Breast epithelium (tissue), 4 donors: ENCODE measurements at regions not wholly inside any gene's neighbourhood (a gene's known extent, or its start where the extent isn't known, plus 50 kb on each side); places are given as distances from the start of the nearest gene placed in this dataset.

ENCODE experiments used
- DNase-seq, 2 donors: peaks; one replicate each; pipeline ENCODE4 v3.0.0-alpha.2; 2019; ENCODE audit warnings: low spot score in 2 of 2
- H3K27ac ChIP-seq, 2 donors: fragments of 200-600 bp; sonication (generic) in 1 of 2; one replicate each; pipeline ENCODE4 v1.5.1; 2016 to 2019; ENCODE audit warnings: mild to moderate bottlenecking in 1 of 2
- H3K27me3 ChIP-seq, 2 donors: fragments of 200-600 bp; sonication (generic) in 1 of 2; one replicate each; pipeline versions ENCODE4 v1.5.1 to v1.6.0; 2017 to 2019; ENCODE audit warnings: control low read depth in 1 of 2, mild to moderate bottlenecking in 1 of 2
- H3K36me3 ChIP-seq: fragments of 200-600 bp; one replicate; pipeline ENCODE4 v1.5.1; 2019
- H3K4me1 ChIP-seq, 2 donors: fragments of 200-600 bp; sonication (generic); one replicate each; pipeline ENCODE4 v1.5.1; 2016 to 2019; ENCODE audit warnings: control low read depth in 1 of 2
- H3K4me3 ChIP-seq, 3 donors: fragments of 200-600 bp; sonication (generic); 1 replicate in 2 of 3; 2 replicates in 1 of 3; pipeline ENCODE4 v1.5.1; 2016 to 2019; ENCODE audit warnings: mild to moderate bottlenecking in 3 of 3, moderate library complexity in 2 of 3
- H3K9me3 ChIP-seq, 2 donors: fragments of 200-600 bp; sonication (generic) in 1 of 2; one replicate each; pipeline ENCODE4 v1.5.1; 2016 to 2019; ENCODE audit warnings: control low read depth in 1 of 2
- POLR2A ChIP-seq: fragments of 450-650 bp; IDR thresholded peaks from one replicate; pipeline ENCODE4 v1.6.1; 2016; ENCODE audit warnings: antibody characterized with exemption, mild to moderate bottlenecking, moderate library complexity
- POLR2AphosphoS5 ChIP-seq, 3 donors: sonication (generic); formaldehyde crosslinking; IDR thresholded peaks; one replicate each; pipeline ENCODE4 v1.6.1; 2017; ENCODE audit warnings: antibody characterized with exemption in 3 of 3
- intact Hi-C: fragments of 100-400 bp; cut with DNase I; formaldehyde crosslinking; loops from one replicate; pipeline ENCODE4 v1.15.1; 2023; ENCODE audit warnings: low total_unique reads
- TF ChIP-seq, protein P1 (sequence below), 3 donors: fragments of 450-650 bp; IDR thresholded peaks; one replicate each; pipeline ENCODE4 v1.5.1; 2016 to 2017; ENCODE audit warnings: antibody characterized with exemption in 3 of 3, mild to moderate bottlenecking in 3 of 3, moderate library complexity in 3 of 3

DNA sequence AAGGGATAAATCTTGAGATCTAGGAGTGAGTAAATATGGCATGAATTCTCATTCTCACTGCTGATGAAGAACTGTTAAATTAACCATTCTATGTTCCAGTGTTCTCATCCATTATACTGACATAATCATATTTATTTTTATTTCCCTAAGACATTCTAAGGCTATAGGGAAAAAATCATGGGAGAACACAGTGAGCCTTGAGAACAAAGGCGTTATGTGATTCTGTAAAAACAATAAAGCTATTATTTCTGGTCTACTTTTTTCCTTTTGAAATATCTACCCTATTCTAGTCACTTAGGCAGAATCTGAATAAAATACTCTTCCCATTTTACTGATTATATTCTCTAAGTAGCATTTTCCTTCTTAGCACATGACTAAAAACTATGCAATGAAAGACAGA lies 155.7 kb upstream of the ADAMTS16 start:
- intact Hi-C loops = no loop called here
- Histone ChIP-seq H3K27ac (no peak overlapping the region), H3K36me3 (no peaks in the 10 kb centered on the region), H3K4me1 (no peaks in the 10 kb centered on the region), H3K27me3 (no peaks in the 10 kb centered on the region), H3K9me3 (no peaks in the 10 kb centered on the region), H3K4me3 (no peak overlapping the region)
- no peak for DNase-seq
- no peak for TF ChIP-seq POLR2A
- no peak for TF ChIP-seq POLR2AphosphoS5 (IDR thresholded peaks at IDR 0.05)
- TF ChIP-seq, protein P1, sequence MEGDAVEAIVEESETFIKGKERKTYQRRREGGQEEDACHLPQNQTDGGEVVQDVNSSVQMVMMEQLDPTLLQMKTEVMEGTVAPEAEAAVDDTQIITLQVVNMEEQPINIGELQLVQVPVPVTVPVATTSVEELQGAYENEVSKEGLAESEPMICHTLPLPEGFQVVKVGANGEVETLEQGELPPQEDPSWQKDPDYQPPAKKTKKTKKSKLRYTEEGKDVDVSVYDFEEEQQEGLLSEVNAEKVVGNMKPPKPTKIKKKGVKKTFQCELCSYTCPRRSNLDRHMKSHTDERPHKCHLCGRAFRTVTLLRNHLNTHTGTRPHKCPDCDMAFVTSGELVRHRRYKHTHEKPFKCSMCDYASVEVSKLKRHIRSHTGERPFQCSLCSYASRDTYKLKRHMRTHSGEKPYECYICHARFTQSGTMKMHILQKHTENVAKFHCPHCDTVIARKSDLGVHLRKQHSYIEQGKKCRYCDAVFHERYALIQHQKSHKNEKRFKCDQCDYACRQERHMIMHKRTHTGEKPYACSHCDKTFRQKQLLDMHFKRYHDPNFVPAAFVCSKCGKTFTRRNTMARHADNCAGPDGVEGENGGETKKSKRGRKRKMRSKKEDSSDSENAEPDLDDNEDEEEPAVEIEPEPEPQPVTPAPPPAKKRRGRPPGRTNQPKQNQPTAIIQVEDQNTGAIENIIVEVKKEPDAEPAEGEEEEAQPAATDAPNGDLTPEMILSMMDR (IDR thresholded peaks at IDR 0.05) = no peak

DNA sequence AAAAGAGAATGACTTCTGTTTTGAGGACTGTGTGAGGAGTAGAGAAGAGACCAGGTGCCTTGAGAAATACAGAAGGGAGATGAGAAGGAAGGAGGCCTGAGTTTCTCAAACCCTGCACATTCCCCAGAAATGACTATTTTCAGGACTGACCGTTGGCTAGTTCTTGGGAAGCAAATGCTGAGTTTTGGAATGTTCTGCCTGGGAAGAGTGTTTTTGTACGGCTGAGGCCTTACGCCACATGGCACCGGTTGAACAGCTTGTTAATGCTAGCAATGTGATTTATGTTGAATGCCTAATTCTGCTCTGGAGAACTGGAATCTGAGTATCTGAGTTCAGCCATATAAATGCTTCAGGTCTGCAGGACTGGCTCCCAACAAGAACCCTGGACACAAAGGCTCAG lies 152.7 kb upstream of the ADAMTS16 start:
- H3K36me3 ChIP-seq = no peaks in the 10 kb centered on the region
- DNase-seq = no peak
- no peaks in the 10 kb centered on the region for H3K4me1 ChIP-seq
- no peaks in the 10 kb centered on the region for H3K9me3 ChIP-seq
- H3K27me3 ChIP-seq = no peaks in the 10 kb centered on the region
- intact Hi-C loops = no loop called here
- no peak overlapping the region for H3K27ac ChIP-seq
- no peak overlapping the region for H3K4me3 ChIP-seq
- no peak for TF ChIP-seq POLR2AphosphoS5 (IDR thresholded peaks at IDR 0.05)
- TF ChIP-seq, protein P1 (IDR thresholded peaks at IDR 0.05) = no peak
- TF ChIP-seq POLR2A = no peak

DNA sequence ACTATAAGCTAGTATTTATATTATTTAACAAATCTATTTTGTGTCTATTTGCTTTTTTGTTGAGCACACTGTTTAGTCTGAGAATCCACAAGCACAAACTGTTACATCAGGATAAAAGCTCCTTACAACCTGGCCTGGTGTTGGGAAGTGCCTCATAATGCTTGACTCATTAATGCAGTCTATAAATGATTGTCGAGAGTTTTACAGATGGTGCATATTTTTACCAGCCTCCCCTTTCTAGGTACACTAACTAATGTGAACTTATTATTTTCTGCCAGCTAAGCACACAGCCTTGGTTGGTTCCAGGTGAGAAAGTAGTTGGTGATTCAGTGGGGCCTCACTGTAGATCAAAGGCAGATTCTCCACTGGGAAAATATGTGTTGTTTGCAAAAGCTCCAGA lies 151.0 kb upstream of the ADAMTS16 start:
- Histone ChIP-seq H3K4me3 (no peak overlapping the region), H3K36me3 (no peaks in the 10 kb centered on the region), H3K27me3 (no peaks in the 10 kb centered on the region), H3K27ac (no peak overlapping the region), H3K4me1 (no peaks in the 10 kb centered on the region), H3K9me3 (no peaks in the 10 kb centered on the region)
- no peak for DNase-seq
- intact Hi-C loops = no loop called here
- no peak for TF ChIP-seq POLR2A

DNA sequence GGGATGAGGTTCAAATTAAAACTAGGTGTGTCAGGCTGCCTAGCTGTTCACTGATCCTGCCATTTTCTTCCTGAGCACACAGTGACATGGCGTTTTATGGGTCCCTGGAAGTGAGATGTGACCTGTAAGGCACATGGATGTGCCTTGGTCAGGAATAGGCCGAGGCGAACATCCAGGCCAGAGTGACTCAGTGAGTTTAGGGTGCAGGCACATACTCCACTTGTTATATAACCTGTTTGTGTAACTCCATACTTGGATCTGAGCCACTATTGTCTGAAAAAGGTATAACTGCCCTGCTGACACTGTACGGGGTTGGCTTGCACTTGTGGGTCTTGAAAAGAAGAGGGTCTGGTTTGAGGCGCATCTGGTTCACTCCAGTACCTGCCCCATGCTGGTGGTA lies 150.1 kb upstream of the ADAMTS16 start:
- Histone ChIP-seq H3K36me3 (no peaks in the 10 kb centered on the region), H3K9me3 (no peaks in the 10 kb centered on the region), H3K4me3 (no peak overlapping the region), H3K27me3 (no peaks in the 10 kb centered on the region), H3K4me1 (no peaks in the 10 kb centered on the region), H3K27ac (no peak overlapping the region)
- TF ChIP-seq POLR2AphosphoS5 (IDR thresholded peaks at IDR 0.05) (no peak), POLR2A (no peak)
- TF ChIP-seq, protein P1 (IDR thresholded peaks at IDR 0.05) = no peak
- intact Hi-C loops = no loop called here
- DNase-seq = no peak

DNA sequence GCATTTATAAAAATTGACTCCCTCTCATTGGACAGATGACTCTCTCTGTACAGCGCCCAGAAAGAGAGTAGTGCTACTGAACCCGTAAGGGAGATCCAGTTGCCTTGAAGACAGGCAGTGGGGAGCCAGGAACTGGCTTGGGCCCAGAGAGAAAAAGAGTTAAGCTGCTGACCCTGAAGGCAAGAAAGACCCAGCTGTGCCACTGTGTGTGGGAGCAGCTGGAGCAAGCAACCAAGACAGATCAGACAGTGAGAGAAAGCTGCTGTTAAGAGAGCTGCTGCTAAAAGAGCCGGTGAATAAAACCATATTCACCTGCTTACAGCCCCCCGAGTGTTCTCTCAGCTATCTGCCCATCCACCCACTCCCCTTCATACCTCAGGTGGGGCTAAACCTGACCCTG lies 149.7 kb upstream of the ADAMTS16 start:
- no peaks in the 10 kb centered on the region for H3K36me3 ChIP-seq
- no peak for DNase-seq
- no peaks in the 10 kb centered on the region for H3K9me3 ChIP-seq
- no peak overlapping the region for H3K4me3 ChIP-seq
- intact Hi-C loops = no loop called here
- no peak for TF ChIP-seq POLR2A
- no peak for TF ChIP-seq POLR2AphosphoS5 (IDR thresholded peaks at IDR 0.05)
- TF ChIP-seq, protein P1 (IDR thresholded peaks at IDR 0.05) = no peak
- no peaks in the 10 kb centered on the region for H3K27me3 ChIP-seq
- no peak overlapping the region for H3K27ac ChIP-seq
- H3K4me1 ChIP-seq = no peaks in the 10 kb centered on the region

DNA sequence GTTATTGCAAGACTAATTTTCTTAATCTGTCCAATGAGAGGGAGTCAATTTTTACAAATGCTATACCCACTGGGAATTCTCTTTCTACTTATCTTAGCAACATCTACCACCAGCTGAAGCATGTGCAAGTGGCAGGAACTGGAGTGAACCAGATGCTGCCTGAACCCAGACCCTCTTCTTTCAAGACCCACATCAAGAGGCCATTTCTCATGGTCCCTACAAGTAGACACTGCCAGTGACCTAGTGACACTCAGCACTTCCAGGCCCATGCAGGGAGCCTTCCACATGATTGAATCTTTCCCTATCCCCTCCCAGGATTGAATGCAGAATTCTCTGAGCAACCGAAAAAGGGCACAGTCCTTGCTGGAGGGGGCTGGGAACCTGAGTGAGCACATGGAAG lies 148.2 kb upstream of the ADAMTS16 start:
- Histone ChIP-seq H3K27ac (no peak overlapping the region), H3K36me3 (no peaks in the 10 kb centered on the region), H3K27me3 (no peaks in the 10 kb centered on the region), H3K9me3 (no peaks in the 10 kb centered on the region), H3K4me3 (no peak overlapping the region), H3K4me1 (no peaks in the 10 kb centered on the region)
- no peak for DNase-seq
- intact Hi-C loops = no loop called here
- no peak for TF ChIP-seq POLR2A
- TF ChIP-seq, protein P1 (IDR thresholded peaks at IDR 0.05) = no peak
- TF ChIP-seq POLR2AphosphoS5 (IDR thresholded peaks at IDR 0.05) = no peak
